OCI-LY3 (cell line): ENCODE measurements at regions not wholly inside any gene's neighbourhood (a gene's known extent, or its start where the extent isn't known, plus 50 kb on each side); places are given as distances from the start of the nearest gene placed in this dataset.

Experiments
- H2AFZ ChIP-seq: fragments of 200-600, 300-600 bp; shearing (Covaris generic); 2 replicates; pipeline ENCODE4 v1.6.0; 2014; ENCODE audit warnings: antibody characterized with exemption, low read depth, low read length
- H3K27ac ChIP-seq: fragments of 200-600, 300-600 bp; sonication (generic); 2 replicates; pipeline ENCODE4 v1.5.1; 2014; ENCODE audit warnings: mild to moderate bottlenecking, low read length, moderate library complexity, mixed read lengths
- H3K27me3 ChIP-seq: fragments of 200-600, 300-600 bp; sonication (generic); 2 replicates; pipeline ENCODE4 v1.6.1; 2014; ENCODE audit warnings: low read depth, low read length, mixed read lengths
- H3K36me3 ChIP-seq: fragments of 200-600, 300-600 bp; sonication (generic); replicated peaks from 2 replicates; pipeline ENCODE3; 2014; ENCODE audit warnings: low read depth, low read length, mixed read lengths
- H3K4me1 ChIP-seq: fragments of 300-600, 200-600 bp; sonication (generic); 2 replicates; pipeline ENCODE4 v1.6.1; 2014; ENCODE audit warnings: low read length, mixed read lengths
- H3K4me2 ChIP-seq: fragments of 200-600, 300-600 bp; sonication (generic); 2 replicates; pipeline ENCODE4 v1.6.1; 2014; ENCODE audit warnings: low read length, mixed read lengths
- H3K4me3 ChIP-seq: fragments of 300-600, 200-600 bp; sonication (generic); 2 replicates; pipeline ENCODE4 v1.5.1; 2014; ENCODE audit warnings: antibody characterized with exemption, mild to moderate bottlenecking, low read length, moderate library complexity
- H3K79me2 ChIP-seq: fragments of 300-600, 200-600 bp; shearing (Covaris generic); 2 replicates; pipeline ENCODE4 v1.6.1; 2014; ENCODE audit warnings: mild to moderate bottlenecking, low read length, mixed read lengths
- H3K9ac ChIP-seq: fragments of 300-600, 200-600 bp; shearing (Covaris generic); 2 replicates; pipeline ENCODE4 v1.6.0; 2014; ENCODE audit warnings: mild to moderate bottlenecking, low read length, moderate library complexity
- H3K9me3 ChIP-seq: fragments of 200-600, 300-600 bp; shearing (Covaris generic); 2 replicates; pipeline ENCODE4 v1.6.1; 2014; ENCODE audit warnings: low read length, mixed read lengths; ENCODE audit not compliant: insufficient read depth
- H4K20me1 ChIP-seq: fragments of 200-600, 300-600 bp; sonication (generic); 2 replicates; pipeline ENCODE4 v1.6.1; 2016; ENCODE audit warnings: low read length, mixed read lengths; ENCODE audit not compliant: insufficient read depth
- CTCF ChIP-seq: fragments of 200-600, 300-600 bp; sonication (generic); IDR thresholded peaks from 2 replicates; pipeline ENCODE4 v1.5.1; 2014; ENCODE audit warnings: antibody characterized with exemption, low read length, low read depth
- EZH2phosphoT487 ChIP-seq: fragments of 200-600 bp; shearing (Covaris generic); IDR thresholded peaks from 2 replicates; pipeline ENCODE4 v1.6.1; 2018; ENCODE audit warnings: antibody characterized with exemption, mixed run types, low read depth

- no peak for TF ChIP-seq EZH2phosphoT487
- TF ChIP-seq CTCF: no peak
- Histone ChIP-seq H3K27ac (no peak overlapping the region), H3K79me2 (no peaks in the 10 kb centered on the region), H3K4me1 (peaks cover 27% of the 10 kb centered on the region), H3K27me3 (peaks cover 22% of the 10 kb centered on the region), H3K4me2 (no peak overlapping the region), H2AFZ (no peak overlapping the region), H3K4me3 (no peak overlapping the region), H4K20me1 (no peaks in the 10 kb centered on the region), H3K36me3 (no peaks in the 10 kb centered on the region), H3K9me3 (no peaks in the 10 kb centered on the region), H3K9ac (no peak overlapping the region)
Observed at GRCh38 chr4:138964716-138965426, 50.7 kb upstream of the NOCT start.

- H3K9me3 ChIP-seq: no peaks in the 10 kb centered on the region
- H3K79me2 ChIP-seq: no peaks in the 10 kb centered on the region
- no peaks in the 10 kb centered on the region for H3K36me3 ChIP-seq
- H3K27me3 ChIP-seq: peaks cover 22% of the 10 kb centered on the region; the same call in 1 of the 2 replicates
- H3K4me1 ChIP-seq: peaks cover 30% of the 10 kb centered on the region
- no peak for TF ChIP-seq EZH2phosphoT487
- TF ChIP-seq CTCF: no peak
- no peak overlapping the region for H2AFZ ChIP-seq
- no peak overlapping the region for H3K9ac ChIP-seq
- no peaks in the 10 kb centered on the region for H4K20me1 ChIP-seq
- no peak overlapping the region for H3K4me2 ChIP-seq
- no peak overlapping the region for H3K4me3 ChIP-seq
- no peak overlapping the region for H3K27ac ChIP-seq
Observed at GRCh38 chr4:138963412-138963811, 52.2 kb upstream of the NOCT start.

- Histone ChIP-seq H3K9me3 (no peaks in the 10 kb centered on the region), H3K79me2 (no peaks in the 10 kb centered on the region), H3K27me3 (peaks cover 26% of the 10 kb centered on the region), H3K4me1 (peaks cover 14% of the 10 kb centered on the region), H3K4me3 (no peak overlapping the region), H2AFZ (no peak overlapping the region), H4K20me1 (no peaks in the 10 kb centered on the region), H3K4me2 (no peak overlapping the region), H3K27ac (no peak overlapping the region), H3K36me3 (no peaks in the 10 kb centered on the region), H3K9ac (no peak overlapping the region)
- TF ChIP-seq CTCF (no peak), EZH2phosphoT487 (no peak)
Observed at GRCh38 chr4:138961664-138962063, 53.9 kb upstream of the NOCT start.

- no peak for TF ChIP-seq EZH2phosphoT487
- no peak for TF ChIP-seq CTCF
- H2AFZ ChIP-seq: no peak overlapping the region
- peaks cover 10% of the 10 kb centered on the region for H3K4me1 ChIP-seq
- H3K9me3 ChIP-seq: no peaks in the 10 kb centered on the region
- no peaks in the 10 kb centered on the region for H3K79me2 ChIP-seq
- no peaks in the 10 kb centered on the region for H3K36me3 ChIP-seq
- H3K9ac ChIP-seq: no peak overlapping the region
- H3K27me3 ChIP-seq: peaks cover 22% of the 10 kb centered on the region
- H4K20me1 ChIP-seq: no peaks in the 10 kb centered on the region
- no peak overlapping the region for H3K4me3 ChIP-seq
- no peak overlapping the region for H3K4me2 ChIP-seq
- no peak overlapping the region for H3K27ac ChIP-seq
Observed at GRCh38 chr4:138961129-138961528, 54.5 kb upstream of the NOCT start.
